ENCODE measurements at regions not wholly inside any gene's neighbourhood (a gene's known extent, or its start where the extent isn't known, plus 50 kb on each side); places are given as distances from the start of the nearest gene placed in this dataset.
"Not testable (repeated sequence)": the region's sequence is repeated elsewhere in the genome, so short reads cannot be mapped to it uniquely, and the experiment has no call there.

GRCh38 chr19:28326746-28327145 is 886.2 kb downstream of the UQCRFS1 start:
- DNase-seq (ENCODE audit: low read depth in 2 of 2) = no peak

GRCh38 chr19:28324275-28325060 is 888.5 kb downstream of the UQCRFS1 start:
- DNase-seq (ENCODE audit: low read depth in 2 of 2) = no peak

- DNase-seq (ENCODE audit: low read depth in 2 of 2) = no peak
These were observed 890.0 kb downstream of the UQCRFS1 start for GRCh38 chr19:28322945-28323344.

- DNase-seq (ENCODE audit: low read depth in 2 of 2) = no peak
These were observed 890.5 kb downstream of the UQCRFS1 start for GRCh38 chr19:28322491-28322890.

GRCh38 chr19:28319918-28320317 is 893.0 kb downstream of the UQCRFS1 start:
- no peak for DNase-seq (ENCODE audit: low read depth in 2 of 2)

GRCh38 chr19:28319227-28319626 is 893.7 kb downstream of the UQCRFS1 start:
- no peak for DNase-seq (ENCODE audit: low read depth in 2 of 2)

GRCh38 chr19:28318469-28319179 is 894.3 kb downstream of the UQCRFS1 start:
- DNase-seq (ENCODE audit: low read depth in 2 of 2) = no peak

GRCh38 chr19:28316464-28316863 is 896.5 kb downstream of the UQCRFS1 start:
- no peak for DNase-seq (ENCODE audit: low read depth in 2 of 2)

GRCh38 chr19:28314756-28315155 is 898.2 kb downstream of the UQCRFS1 start:
- DNase-seq (ENCODE audit: low read depth in 2 of 2) = no peak

GRCh38 chr19:28314287-28314686 is 898.7 kb downstream of the UQCRFS1 start:
- DNase-seq (ENCODE audit: low read depth in 2 of 2) = no peak

- no peak for DNase-seq (ENCODE audit: low read depth in 2 of 2)
These were observed 899.3 kb downstream of the UQCRFS1 start for GRCh38 chr19:28313633-28314032.

GRCh38 chr19:28312269-28312668 is 900.7 kb downstream of the UQCRFS1 start:
- DNase-seq (ENCODE audit: low read depth in 2 of 2) = no peak

GRCh38 chr19:28310829-28311228 is 902.1 kb downstream of the UQCRFS1 start:
- DNase-seq (ENCODE audit: low read depth in 2 of 2) = not testable (repeated sequence)

GRCh38 chr19:28309070-28309469 is 903.9 kb downstream of the UQCRFS1 start:
- DNase-seq (ENCODE audit: low read depth in 2 of 2) = no peak

- DNase-seq (ENCODE audit: low read depth in 2 of 2) = no peak
These were observed 905.0 kb downstream of the UQCRFS1 start for GRCh38 chr19:28307963-28308362.

GRCh38 chr19:28307487-28307886 is 905.5 kb downstream of the UQCRFS1 start:
- DNase-seq (ENCODE audit: low read depth in 2 of 2) = no peak

GRCh38 chr19:28305513-28305912 is 907.4 kb downstream of the UQCRFS1 start:
- no peak for DNase-seq (ENCODE audit: low read depth in 2 of 2)

- DNase-seq (ENCODE audit: low read depth in 2 of 2) = no peak
These were observed 909.4 kb downstream of the UQCRFS1 start for GRCh38 chr19:28303502-28303901.

GRCh38 chr19:28301961-28302360 is 911.0 kb downstream of the UQCRFS1 start:
- DNase-seq (ENCODE audit: low read depth in 2 of 2) = no peak

GRCh38 chr19:28301463-28301862 is 911.5 kb downstream of the UQCRFS1 start:
- DNase-seq (ENCODE audit: low read depth in 2 of 2) = no peak

- no peak for DNase-seq (ENCODE audit: low read depth in 2 of 2)
These were observed 913.3 kb downstream of the UQCRFS1 start for GRCh38 chr19:28299649-28300048.

- no peak for DNase-seq (ENCODE audit: low read depth in 2 of 2)
These were observed 915.3 kb downstream of the UQCRFS1 start for GRCh38 chr19:28297586-28298157.

GRCh38 chr19:28297036-28297435 is 915.9 kb downstream of the UQCRFS1 start:
- DNase-seq (ENCODE audit: low read depth in 2 of 2) = no peak

Data from activated CD4-positive, alpha-beta T cell treated with anti-CD3 and anti-CD28 coated beads for 24 hours (primary cell).